GM18868 (cell line): ENCODE measurements at regions not wholly inside any gene's neighbourhood (a gene's known extent, or its start where the extent isn't known, plus 50 kb on each side); places are given as distances from the start of the nearest gene placed in this dataset.
"Not testable (repeated sequence)": the region's sequence is repeated elsewhere in the genome, so short reads cannot be mapped to it uniquely, and the experiment has no call there.

Source experiments
- ATAC-seq: cut with Tn5 transposase; IDR thresholded peaks from one replicate; pipeline ENCODE4 v1.9.1; 2021; ENCODE audit warnings: mild to moderate bottlenecking, moderate library complexity; ENCODE audit not compliant: unreplicated experiment

DNA sequence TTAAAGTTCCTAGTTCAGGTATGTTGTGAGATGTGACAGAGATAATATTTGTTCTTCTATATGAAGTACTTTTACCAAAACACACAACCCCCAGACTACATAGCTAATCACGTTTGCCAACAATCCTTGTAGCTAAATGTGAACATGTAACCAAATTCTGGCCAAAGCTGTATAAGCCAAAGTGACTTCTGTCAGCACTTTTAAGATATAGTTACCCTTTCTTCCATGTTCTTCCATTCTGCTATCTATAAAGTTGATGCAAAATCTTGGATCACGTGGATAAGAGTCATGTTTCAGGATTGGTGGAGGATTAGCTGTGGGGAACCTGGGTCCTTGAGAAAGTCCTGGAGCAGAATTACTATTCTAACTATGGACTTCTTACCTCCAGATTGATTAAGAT, 1366.6 kb downstream of the FSCB start:
- no peak for ATAC-seq

DNA sequence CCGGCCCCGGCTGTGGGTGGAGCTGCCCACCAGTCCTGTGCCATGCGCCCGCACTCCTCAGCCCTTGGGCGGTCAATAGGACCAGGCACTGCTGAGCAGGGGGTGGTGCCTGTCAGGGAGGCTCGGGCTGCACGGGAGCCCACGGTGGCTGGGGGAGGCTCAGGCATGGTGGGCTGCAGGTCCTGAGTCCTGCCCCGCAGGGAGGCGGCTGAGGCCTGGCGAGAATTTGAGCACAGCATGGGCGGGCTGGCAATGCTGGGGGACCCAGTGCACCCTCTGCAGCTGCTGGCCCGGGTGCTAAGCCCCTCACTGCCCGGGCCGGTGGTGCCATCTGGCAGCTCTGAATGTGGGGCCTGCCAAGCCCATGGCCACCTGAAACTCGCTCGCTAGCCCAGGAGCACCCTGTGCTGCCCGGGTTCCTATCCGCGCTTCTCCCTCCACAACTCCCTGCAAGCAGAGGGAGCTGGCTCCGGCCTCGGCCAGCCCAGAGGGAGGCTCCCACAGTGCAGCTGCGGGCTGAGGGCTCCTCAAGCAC, 1371.1 kb downstream of the FSCB start:
- no peak for ATAC-seq

DNA sequence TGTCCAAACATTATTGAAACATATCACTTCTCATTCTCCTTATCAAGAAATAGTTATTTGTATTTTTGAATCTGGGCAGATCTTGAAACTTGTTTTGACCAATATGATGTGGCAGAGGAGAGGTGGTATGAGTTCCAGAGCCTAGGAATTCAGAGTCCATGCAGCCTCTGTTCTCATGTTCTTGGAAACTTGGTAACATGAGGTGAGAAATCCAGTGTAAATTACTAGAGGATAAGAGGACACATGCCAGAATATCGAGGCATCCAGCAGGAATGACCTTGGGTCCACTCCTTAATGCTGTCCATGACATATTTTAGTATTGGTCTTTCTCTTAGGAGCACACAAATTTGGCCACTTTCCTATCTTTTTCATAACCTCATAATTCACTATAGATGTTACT, 1374.6 kb downstream of the FSCB start:
- no peak for ATAC-seq

DNA sequence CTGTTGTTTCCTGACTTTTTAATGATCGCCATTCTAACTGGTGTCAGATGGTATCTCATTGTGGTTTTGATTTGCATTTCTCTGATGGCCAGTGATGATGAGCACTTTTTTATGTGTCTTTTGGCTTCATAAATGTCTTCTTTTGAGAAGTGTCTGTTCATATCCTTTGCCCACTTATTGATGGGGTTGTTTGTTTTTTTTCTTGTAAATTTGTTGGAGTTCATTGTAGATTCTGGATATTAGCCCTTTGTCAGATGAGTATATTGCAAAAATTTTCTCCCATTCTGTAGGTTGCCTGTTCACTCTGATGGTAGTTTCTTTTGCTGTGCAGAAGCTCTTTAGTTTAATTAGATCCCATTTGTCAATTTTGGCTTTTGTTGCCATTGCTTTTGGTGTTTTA, 1378.7 kb downstream of the FSCB start:
- not testable (repeated sequence) for ATAC-seq

DNA sequence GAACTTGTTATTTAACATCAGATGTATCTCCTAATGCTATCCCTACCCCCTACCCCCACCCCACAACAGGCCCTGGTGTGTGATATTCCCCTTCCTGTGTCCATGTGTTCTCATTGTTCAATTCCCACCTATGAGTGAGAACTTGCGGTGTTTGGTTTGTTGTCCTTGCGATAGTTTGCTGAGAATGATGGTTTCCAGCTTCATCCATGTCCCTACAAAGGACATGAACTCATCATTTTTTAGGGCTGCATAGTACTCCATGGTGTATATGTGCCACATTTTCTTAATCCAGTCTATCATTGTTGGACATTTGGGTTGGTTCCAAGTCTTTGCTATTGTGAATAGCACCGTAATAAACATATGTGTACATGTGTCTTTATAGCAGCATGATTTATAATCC, 1379.2 kb downstream of the FSCB start:
- ATAC-seq, result not testable (repeated sequence)

DNA sequence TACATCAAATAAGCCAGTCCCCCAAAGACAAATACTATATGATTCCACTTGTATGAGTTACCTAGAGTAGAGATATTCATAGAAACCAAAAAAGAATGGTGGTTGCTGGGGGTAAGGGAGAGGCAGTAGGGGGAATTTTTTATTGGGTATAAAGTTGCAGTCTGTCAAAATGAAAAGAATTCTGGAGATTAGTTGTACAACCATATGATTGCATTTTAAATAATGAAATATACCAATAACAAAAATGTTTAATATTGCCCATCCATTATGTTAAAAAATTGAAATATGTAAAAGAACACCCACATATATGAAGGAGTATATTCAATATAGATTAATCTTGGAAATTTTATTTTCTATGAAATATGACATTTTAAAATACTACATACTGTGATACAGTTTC, 1383.5 kb downstream of the FSCB start:
- ATAC-seq, result no peak

DNA sequence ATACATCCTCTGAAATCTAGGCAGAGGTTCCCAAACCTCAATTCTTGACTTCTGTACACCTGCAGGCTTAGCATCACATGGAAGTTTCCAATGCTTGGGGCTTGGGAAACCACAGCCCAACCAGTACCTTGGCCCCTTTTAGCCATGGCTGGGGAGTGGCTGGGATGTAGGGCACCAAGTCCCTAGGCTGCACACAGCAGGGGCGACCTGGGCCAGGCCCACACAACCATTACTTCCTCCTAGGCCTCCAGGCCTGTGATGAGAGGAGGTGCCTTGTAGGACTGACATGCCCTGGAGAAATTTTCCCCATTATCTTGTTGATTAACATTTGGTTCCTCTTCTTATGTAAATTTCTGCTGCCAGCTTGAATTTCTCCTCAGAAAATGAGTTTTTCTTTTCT, 1387.4 kb downstream of the FSCB start:
- no peak for ATAC-seq

DNA sequence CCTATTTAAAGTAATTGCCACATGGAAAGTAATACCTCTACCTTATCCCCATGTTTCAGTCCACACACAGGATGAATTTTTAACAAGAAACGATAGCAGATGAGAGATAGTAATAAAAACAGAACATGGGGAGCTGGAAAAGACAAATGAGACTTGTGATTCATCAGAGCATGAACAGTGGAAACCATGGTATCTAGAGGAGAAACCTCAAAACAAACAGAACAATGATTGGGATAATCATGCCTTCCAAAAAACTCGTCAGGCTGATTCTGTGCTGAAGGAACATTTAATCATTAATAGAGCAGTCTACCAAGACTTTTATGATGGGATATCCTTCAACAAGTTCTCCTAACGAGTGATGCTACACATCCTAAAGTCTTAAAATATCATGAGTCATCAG, 1390.7 kb downstream of the FSCB start:
- ATAC-seq, result no peak

DNA sequence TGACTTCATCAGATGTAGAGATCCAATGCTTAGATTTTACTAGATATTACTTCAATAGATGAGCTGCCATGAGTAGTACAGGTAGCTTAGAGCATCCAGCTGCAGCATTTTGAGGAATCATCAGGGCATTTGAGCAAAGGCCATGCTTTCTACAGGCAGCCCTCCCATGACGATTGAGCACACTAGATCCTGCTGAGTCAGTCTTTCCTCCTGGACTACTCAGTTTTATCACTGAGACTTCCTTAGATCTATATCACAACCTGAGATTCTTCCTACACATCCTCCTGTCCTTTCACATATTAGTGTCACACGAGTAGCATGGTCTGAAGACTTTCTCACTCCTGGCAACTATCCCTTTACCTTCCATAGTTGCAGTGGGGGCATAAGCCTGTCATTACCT, 1401.8 kb downstream of the FSCB start:
- ATAC-seq, result no peak

DNA sequence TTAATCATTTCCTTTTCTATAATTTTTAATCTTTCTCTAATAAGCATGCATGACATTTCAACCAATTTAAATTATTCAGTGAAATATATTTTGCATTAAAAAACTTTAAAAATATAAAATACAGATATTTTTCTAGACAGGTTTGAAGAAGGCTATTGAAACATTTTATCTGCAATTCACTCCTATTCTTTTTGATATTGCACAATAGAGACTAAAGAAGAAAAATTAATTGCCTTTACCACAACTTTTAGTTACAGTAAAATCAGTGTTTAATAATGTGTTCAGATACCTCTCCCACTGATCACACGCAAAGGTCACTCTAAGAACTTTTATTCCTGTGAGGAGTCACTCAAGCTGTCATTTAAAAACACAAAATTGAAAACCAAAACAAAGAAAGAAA, 1416.7 kb downstream of the FSCB start:
- ATAC-seq, result no peak

DNA sequence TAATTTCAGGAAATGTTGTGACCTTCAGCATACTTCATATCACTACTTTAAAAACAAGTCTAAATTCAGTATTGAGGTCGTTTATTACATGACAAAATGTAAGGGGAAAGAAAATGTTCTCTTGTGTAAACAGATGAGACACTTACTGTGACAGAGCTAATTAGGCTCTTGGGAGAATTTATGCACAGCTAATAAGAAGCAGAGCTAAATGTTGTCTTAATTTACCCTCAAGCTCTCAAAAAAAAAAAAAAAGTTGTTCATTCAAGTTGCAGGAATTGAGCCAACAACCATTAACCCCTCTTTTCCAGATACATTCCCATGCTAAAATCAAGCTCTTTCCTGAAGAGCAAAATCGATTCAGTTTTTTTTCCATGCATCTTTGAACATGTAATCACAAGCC, 1419.4 kb downstream of the FSCB start:
- ATAC-seq, result no peak

DNA sequence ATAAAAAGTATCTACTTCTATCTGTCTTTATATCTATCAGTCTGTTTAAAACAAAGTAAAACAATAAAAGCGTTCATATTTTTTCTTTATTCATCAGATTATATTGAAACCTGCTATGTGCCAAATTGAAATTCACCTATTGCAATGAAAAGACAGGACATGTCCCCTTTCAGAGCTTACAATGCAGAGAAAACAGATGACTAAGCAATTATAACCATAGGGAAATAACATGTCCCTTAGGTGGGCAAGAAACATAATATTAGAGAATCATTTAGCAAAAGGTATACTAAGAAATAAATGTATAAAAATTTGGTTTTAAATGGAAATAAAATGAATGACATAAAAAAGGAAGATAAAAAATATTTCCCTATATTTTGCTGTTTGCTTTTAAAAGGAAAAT, 1421.3 kb downstream of the FSCB start:
- ATAC-seq, result no peak

DNA sequence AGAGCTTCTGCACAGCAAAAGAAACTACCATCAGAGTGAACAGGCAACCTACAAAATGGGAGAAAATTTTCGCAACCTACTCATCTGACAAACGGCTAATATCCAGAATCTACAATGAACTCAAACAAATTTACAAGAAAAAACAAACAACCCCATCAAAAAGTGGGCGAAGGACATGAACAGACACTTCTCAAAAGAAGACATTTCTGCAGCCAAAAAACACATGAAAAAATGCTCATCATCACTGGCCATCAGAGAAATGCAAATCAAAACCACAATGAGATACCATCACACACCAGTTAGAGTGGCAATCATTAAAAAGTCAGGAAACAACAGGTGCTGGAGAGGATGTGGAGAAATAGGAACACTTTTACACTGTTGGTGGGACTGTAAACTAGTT, 1439.7 kb downstream of the FSCB start:
- not testable (repeated sequence) for ATAC-seq

DNA sequence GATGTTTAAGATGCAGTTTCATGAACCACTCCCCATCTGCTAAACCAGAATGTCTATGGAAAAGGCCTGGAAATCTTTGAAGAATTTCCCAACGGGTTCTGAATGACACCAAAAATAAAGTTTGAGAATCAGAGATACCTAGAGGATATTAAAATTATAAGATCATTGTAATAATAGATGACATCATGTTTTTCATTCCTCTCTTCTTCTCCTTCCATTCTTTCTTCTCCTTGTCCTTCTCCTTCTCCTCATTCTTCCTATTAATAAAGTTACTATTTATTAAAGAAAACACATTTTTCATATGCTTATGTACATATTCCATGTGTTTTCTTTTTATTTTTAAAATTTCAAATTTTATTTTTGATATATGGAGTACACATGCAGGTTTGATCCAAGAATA, 1449.4 kb downstream of the LRFN5 start:
- ATAC-seq, result no peak

DNA sequence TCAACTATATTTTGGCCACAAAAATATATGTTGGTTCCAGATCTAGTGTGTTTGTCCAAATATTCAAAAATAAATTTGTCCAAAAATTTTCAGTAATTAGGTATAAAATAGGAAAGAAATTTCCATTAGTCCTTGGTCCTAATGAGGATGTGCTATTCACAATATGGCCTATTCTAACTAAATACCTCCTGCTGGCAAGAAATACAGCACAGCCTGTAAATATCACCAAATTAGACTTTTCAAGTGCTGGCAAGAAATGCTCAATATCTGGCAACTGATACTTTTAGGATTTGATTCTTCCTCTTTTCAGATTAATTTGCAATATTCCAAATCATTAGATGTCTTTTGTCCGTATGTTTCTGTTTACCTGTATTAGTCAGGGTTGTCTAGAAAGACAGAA, 1446.2 kb downstream of the LRFN5 start:
- ATAC-seq, result no peak

DNA sequence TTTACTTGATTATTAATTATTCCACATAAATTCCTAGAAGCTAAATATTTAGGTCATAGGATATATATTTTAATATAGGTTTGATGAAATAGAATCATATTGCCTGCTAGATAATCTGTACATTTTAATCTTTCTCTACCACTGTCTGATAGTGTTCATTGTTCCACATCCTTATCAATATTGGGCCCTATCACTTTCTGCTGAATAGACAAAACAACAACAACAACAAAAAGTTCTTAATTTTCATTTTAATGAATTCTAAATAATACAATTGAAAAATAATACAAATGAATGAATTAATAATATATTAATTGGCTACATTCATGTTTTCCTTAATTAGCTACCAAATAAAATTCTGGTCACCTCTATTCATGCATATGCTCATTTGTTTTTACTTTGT, 1437.2 kb downstream of the LRFN5 start:
- ATAC-seq, result no peak

DNA sequence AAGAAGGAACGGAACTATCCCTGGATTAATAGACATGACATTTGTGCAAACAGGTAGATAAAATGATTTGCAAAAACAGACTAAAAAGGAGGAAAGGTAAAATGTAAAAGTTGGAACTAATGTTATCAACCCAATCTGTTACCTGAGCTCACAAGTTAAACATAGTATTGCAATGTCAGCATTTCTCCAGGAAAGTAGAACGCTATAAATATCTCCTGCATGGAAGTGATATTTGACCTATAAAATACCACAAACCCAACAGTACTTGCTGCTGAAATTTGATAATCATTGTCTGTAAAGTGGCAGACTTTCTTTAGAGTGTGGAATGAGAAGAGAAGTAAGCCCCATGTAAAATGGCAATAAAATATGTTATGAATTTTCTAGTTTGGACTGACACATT, 1435.7 kb downstream of the LRFN5 start:
- no peak for ATAC-seq

DNA sequence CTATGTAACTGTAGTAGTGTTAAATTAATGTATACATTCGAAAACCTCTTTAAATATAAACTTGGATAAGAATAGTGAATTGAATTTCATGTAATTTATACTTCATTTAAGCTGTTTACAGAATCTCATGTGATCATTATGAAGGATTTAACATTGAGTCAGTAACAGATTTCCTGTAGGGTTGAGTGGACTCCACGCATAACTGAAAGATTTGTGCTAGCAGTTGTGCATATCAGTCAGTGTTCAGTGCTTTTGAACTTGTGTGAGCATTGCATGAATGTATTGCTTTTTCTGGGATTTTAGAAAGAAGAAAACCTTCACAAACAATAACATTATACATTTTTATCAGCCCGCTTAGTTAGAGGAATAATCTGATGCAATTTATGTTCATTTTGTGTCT, 1435.3 kb downstream of the LRFN5 start:
- no peak for ATAC-seq

DNA sequence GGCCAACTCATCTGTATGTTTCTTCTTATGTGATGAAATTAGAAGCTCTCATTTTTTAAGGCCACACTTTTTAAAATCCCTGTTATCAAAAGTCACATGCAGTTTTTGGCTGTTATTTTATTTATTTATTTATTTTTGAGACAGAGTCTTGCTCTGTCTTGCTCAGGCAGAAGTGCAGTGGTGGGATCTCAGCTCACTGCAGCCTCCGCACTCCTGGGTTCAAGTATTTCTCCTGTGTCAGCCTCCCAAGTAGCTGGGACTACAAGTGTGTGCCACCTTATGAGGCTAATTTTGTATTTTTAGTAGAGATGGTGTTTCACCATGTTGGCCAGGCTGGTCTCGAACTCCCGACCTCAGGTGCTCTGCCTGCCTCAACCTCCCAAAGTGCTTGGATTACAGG, 1434.5 kb downstream of the LRFN5 start:
- no peak for ATAC-seq

DNA sequence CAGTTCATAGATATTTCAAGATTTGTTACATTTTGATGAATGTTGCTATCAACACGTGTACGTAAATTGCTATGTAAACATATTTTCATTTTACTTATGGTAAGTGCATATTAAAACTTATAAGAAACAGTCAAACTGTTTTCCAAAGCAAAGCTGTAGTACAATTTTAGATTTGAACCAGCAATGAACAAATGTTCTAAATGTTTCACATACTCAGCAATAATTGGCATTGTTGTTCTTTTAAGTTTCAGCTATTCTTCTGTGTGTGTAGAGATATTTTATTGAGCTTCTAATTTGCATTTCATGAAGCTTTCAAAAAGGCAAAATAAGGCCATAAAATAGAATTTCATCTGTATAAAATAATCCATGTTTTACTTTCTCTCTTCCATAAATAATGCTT, 1433.2 kb downstream of the LRFN5 start:
- no peak for ATAC-seq

DNA sequence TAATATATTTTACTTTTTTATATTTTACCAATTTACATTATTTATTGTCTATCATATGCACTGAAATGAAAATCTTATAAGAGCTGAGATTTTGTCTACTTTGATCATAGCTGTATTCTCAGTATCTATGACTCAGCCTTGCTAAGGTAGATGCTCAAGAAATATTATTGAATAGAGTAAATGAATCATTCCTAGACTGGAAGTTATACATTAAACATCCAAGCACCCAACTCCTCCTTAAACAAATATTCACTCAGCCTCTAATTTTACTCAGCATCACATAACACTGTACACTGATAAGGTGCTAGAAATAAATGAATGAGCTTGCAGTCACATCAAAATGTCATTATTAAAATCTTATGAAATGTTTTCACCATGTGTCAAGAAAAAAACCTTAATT, 1424.9 kb downstream of the LRFN5 start:
- ATAC-seq, result no peak

DNA sequence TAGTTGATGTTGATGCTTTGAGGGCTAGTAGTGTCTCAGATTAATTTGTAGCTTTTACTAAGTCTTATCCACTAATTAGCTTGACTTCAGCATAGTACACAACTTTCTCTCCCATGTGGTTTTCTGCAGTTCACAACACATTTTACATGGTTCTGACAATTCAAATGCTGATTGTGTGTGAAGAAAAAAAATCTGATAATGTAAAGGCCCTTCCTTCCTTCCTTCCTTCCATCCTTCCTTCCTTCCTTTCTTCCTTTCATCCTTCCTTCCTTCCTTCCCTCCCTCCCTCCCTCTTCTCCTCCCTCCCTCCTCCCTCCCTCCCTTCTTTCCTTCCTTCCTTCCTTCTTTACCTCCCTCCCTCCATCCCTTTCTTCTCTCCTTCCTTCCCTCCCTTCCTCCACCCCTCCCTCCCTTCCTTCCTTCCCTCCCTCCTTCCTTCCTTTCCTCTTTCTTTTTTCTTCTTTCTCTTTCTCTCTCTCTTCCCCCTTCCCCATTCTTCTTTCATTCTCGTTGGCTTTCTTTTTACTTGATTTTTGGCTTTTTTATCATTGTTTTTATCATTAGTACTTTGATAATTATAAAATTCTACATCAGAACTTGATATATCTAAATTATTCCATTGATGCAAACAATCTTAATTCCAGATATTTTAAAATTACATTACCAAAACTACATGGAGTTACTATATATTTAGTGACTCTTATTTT, 1415.6 kb downstream of the LRFN5 start:
- no peak for ATAC-seq

DNA sequence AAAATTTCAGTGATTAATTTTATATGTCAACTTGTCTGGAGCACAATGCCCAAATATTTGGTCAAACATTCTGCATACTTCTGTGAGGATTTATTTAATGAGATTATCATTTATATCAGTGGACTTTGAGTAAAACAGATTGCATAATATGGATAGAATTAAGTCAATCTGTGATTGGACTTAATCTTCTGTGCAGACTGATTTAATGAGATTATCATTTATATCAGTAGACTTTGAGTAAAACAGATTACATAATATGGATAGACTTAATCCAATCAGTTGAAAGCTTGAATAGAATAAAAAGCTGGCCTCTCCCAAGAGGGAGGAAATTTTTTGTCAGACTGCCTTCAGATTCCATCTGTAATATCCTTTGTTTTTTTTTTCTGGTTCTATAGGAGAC, 1413.2 kb downstream of the LRFN5 start:
- ATAC-seq, result no peak
